Ovary (tissue), 3 donors: ENCODE measurements at regions not wholly inside any gene's neighbourhood (a gene's known extent, or its start where the extent isn't known, plus 50 kb on each side); places are given as distances from the start of the nearest gene placed in this dataset.

ENCODE experiments used
- CTCF ChIP-seq, 3 donors: fragments of 450-650 bp in 2 of 3; fragments of 200-600 bp in 1 of 3; IDR thresholded peaks; one replicate each; pipeline versions ENCODE4 v1.5.1 to v1.8.0; 2016 to 2022; ENCODE audit warnings: antibody characterized with exemption in 3 of 3, mild to moderate bottlenecking in 1 of 3
- POLR2A ChIP-seq: fragments of 450-650 bp; IDR thresholded peaks from one replicate; pipeline ENCODE4 v1.6.1; 2017; ENCODE audit warnings: antibody characterized with exemption, mild to moderate bottlenecking, moderate library complexity
- donor health status: DM: no; HTN: no; CAD: no.

DNA sequence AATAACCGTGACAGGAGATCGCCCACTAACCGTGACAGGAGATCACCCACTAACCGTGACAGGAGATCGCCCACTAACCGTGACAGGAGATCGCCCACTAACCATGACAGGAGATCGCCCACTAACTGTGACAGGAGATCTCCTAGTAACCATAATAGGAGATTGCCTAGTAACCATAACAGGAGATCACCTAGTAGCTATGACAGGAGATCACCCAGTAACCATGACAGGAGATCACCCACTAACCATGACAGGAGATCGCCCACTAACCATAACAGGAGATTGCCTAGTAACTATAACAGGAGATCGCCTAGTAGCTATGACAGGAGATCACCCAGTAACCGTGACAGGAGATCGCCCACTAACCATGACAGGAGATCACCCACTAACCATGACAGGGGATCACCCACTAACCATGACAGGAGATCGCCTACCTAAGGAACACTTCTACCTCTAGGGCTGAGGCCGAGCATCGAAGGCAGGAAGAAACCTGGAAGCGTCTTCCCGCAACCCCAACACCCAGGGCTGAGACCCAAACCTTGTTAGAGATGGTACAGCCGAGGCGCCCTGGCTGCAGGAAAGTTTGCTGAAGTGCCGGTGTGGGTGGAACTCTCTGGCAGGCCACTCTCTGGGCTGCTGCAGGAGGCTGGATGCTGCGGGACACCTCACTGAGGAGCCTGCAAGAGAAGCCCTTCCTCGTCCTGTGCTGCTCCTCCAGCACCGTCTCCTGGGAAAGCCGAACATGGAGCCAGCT is 67.5 kb upstream of the THY1 start:
- TF ChIP-seq CTCF (IDR thresholded peaks at IDR 0.05) = no peak
- no peak for TF ChIP-seq POLR2A
